GM19324 (cell line): ENCODE measurements at regions not wholly inside any gene's neighbourhood (a gene's known extent, or its start where the extent isn't known, plus 50 kb on each side); places are given as distances from the start of the nearest gene placed in this dataset.
"Not testable (repeated sequence)": the region's sequence is repeated elsewhere in the genome, so short reads cannot be mapped to it uniquely, and the experiment has no call there.

Experiments used
- ATAC-seq: cut with Tn5 transposase; IDR thresholded peaks from one replicate; pipeline ENCODE4 v1.9.1; 2021; ENCODE audit warnings: mild to moderate bottlenecking, moderate library complexity; ENCODE audit not compliant: unreplicated experiment, low FRiP score

- ATAC-seq = no peak
These were observed 657.3 kb upstream of the PFKP start for GRCh38 chr10:2410049-2410448.

GRCh38 chr10:2401459-2401858 is 664.1 kb upstream of the ADARB2 start:
- ATAC-seq = no peak

GRCh38 chr10:2399482-2399881 is 662.2 kb upstream of the ADARB2 start:
- no peak for ATAC-seq

GRCh38 chr10:2392145-2392812 is 655.0 kb upstream of the ADARB2 start:
- ATAC-seq = no peak

GRCh38 chr10:2387672-2388071 is 650.3 kb upstream of the ADARB2 start:
- ATAC-seq = no peak

GRCh38 chr10:2387261-2387660 is 649.9 kb upstream of the ADARB2 start:
- ATAC-seq = no peak

- no peak for ATAC-seq
These were observed 642.9 kb upstream of the ADARB2 start for GRCh38 chr10:2380218-2380617.

GRCh38 chr10:2367083-2367482 is 629.8 kb upstream of the ADARB2 start:
- ATAC-seq = no peak

- no peak for ATAC-seq
These were observed 629.1 kb upstream of the ADARB2 start for GRCh38 chr10:2366264-2366931.

GRCh38 chr10:2362331-2362730 is 625.0 kb upstream of the ADARB2 start:
- ATAC-seq = no peak

GRCh38 chr10:2358586-2358985 is 621.3 kb upstream of the ADARB2 start:
- ATAC-seq = no peak

- no peak for ATAC-seq
These were observed 619.3 kb upstream of the ADARB2 start for GRCh38 chr10:2356670-2357069.

- ATAC-seq = no peak
These were observed 614.2 kb upstream of the ADARB2 start for GRCh38 chr10:2351566-2351965.

- ATAC-seq = no peak
These were observed 604.9 kb upstream of the ADARB2 start for GRCh38 chr10:2342206-2342605.

GRCh38 chr10:2340831-2341647 is 603.7 kb upstream of the ADARB2 start:
- no peak for ATAC-seq

- ATAC-seq = no peak
These were observed 598.3 kb upstream of the ADARB2 start for GRCh38 chr10:2335626-2336025.

- no peak for ATAC-seq
These were observed 597.2 kb upstream of the ADARB2 start for GRCh38 chr10:2334575-2334974.

GRCh38 chr10:2329082-2329481 is 591.8 kb upstream of the ADARB2 start:
- no peak for ATAC-seq

- ATAC-seq = no peak
These were observed 589.1 kb upstream of the ADARB2 start for GRCh38 chr10:2326411-2326810.

- ATAC-seq = not testable (repeated sequence)
These were observed 577.7 kb upstream of the ADARB2 start for GRCh38 chr10:2315045-2315485.

- no peak for ATAC-seq
These were observed 568.8 kb upstream of the ADARB2 start for GRCh38 chr10:2306081-2306480.
